Osteoblast (primary cell): ENCODE measurements at regions not wholly inside any gene's neighbourhood (a gene's known extent, or its start where the extent isn't known, plus 50 kb on each side); places are given as distances from the start of the nearest gene placed in this dataset.

Source experiments
- DNase-seq: peaks from one replicate; pipeline ENCODE4 v3.0.0; 2011; ENCODE audit warnings: low spot score, mixed read lengths; ENCODE audit not compliant: insufficient read length; ENCODE audit errors: missing footprints
- H2AFZ ChIP-seq: 2 replicates; pipeline ENCODE4 v1.6.0; 2011; ENCODE audit warnings: mild to moderate bottlenecking, low read length
- H3K27ac ChIP-seq: 2 replicates; pipeline ENCODE4 v1.5.1; 2011; ENCODE audit warnings: mild to moderate bottlenecking, low read depth, low read length, moderate library complexity
- H3K27me3 ChIP-seq: 2 replicates; pipeline ENCODE4 v1.6.0; 2012; ENCODE audit warnings: mild to moderate bottlenecking, control low read depth, inconsistent platforms, low read length, moderate library complexity; ENCODE audit not compliant: insufficient read depth
- H3K36me3 ChIP-seq: 2 replicates; pipeline ENCODE4 v1.5.1; 2011; ENCODE audit warnings: mild to moderate bottlenecking, low read length, control low read depth, moderate library complexity; ENCODE audit not compliant: insufficient read depth
- H3K4me1 ChIP-seq: 2 replicates; pipeline ENCODE4 v1.5.1; 2011; ENCODE audit warnings: mild to moderate bottlenecking, low read length, control low read depth, moderate library complexity; ENCODE audit not compliant: insufficient read depth
- H3K4me2 ChIP-seq: 2 replicates; pipeline ENCODE4 v1.6.0; 2011; ENCODE audit warnings: mild to moderate bottlenecking, low read length; ENCODE audit not compliant: insufficient read depth
- H3K4me3 ChIP-seq: fragments of 200-600 bp; sonication (generic); 3 replicates; pipeline ENCODE4 v1.5.1; 2012; ENCODE audit warnings: mild to moderate bottlenecking, low read length, inconsistent platforms; ENCODE audit not compliant: insufficient read depth
- H3K79me2 ChIP-seq: 2 replicates; pipeline ENCODE4 v1.6.0; 2012; ENCODE audit warnings: mild to moderate bottlenecking, low read length, control low read depth, inconsistent platforms; ENCODE audit not compliant: insufficient read depth
- H3K9me3 ChIP-seq: 2 replicates; pipeline ENCODE4 v1.5.1; 2011; ENCODE audit warnings: low read depth, low read length, control low read depth
- H4K20me1 ChIP-seq: 2 replicates; pipeline ENCODE4 v1.6.0; 2012; ENCODE audit warnings: mild to moderate bottlenecking, low read length, control low read depth; ENCODE audit not compliant: insufficient read depth
- TF ChIP-seq, protein P1 (sequence below): IDR thresholded peaks from 2 replicates; pipeline ENCODE4 v1.5.1; 2011; ENCODE audit warnings: mild to moderate bottlenecking, low read depth, low read length, moderate library complexity; ENCODE audit errors: extremely low read depth

DNA sequence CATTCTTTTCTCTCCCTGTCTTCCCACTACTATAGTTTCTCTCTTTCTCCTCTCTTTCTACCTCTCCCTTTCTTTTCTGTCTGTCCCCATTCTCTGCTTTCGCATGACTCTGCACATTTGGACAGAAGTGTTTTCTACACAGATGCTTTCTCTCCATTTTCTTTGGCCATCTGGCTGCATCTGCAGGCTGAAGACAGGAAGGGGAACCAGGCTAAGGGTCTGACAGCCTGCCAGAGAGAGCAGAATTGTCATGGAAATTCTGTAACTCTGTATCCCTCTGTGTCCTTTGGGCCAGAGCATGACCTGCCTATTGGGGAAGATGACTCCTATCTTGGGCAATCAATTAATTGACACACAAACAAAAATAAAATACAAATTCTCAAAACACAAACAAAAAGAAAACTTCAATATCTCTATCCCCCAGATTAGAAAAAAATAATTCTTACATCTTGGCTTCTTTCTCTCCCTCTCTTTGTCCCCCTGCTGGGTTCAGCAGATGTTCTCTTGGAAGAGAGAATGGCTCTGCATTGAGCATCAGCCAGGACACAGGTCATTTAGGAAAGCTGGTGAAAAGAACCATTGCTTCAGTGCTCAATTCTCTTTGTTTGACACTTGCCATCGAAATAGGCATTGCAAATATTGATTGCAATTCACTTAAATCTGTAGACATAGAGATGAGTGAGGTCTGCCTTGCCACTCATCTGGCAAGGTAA is 415.9 kb upstream of the KLF4 start:
- H4K20me1 ChIP-seq = no peaks in the 10 kb centered on the region
- no peak overlapping the region for H3K27ac ChIP-seq
- no peaks in the 10 kb centered on the region for H3K4me1 ChIP-seq
- no peaks in the 10 kb centered on the region for H3K79me2 ChIP-seq
- no peak overlapping the region for H3K4me2 ChIP-seq
- TF ChIP-seq, protein P1, sequence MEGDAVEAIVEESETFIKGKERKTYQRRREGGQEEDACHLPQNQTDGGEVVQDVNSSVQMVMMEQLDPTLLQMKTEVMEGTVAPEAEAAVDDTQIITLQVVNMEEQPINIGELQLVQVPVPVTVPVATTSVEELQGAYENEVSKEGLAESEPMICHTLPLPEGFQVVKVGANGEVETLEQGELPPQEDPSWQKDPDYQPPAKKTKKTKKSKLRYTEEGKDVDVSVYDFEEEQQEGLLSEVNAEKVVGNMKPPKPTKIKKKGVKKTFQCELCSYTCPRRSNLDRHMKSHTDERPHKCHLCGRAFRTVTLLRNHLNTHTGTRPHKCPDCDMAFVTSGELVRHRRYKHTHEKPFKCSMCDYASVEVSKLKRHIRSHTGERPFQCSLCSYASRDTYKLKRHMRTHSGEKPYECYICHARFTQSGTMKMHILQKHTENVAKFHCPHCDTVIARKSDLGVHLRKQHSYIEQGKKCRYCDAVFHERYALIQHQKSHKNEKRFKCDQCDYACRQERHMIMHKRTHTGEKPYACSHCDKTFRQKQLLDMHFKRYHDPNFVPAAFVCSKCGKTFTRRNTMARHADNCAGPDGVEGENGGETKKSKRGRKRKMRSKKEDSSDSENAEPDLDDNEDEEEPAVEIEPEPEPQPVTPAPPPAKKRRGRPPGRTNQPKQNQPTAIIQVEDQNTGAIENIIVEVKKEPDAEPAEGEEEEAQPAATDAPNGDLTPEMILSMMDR = no peak
- H3K9me3 ChIP-seq = no peaks in the 10 kb centered on the region
- H3K4me3 ChIP-seq = no peak overlapping the region
- H2AFZ ChIP-seq = no peak overlapping the region
- no peaks in the 10 kb centered on the region for H3K36me3 ChIP-seq
- peaks cover 3% of the 10 kb centered on the region for H3K27me3 ChIP-seq
- DNase-seq = no peak

DNA sequence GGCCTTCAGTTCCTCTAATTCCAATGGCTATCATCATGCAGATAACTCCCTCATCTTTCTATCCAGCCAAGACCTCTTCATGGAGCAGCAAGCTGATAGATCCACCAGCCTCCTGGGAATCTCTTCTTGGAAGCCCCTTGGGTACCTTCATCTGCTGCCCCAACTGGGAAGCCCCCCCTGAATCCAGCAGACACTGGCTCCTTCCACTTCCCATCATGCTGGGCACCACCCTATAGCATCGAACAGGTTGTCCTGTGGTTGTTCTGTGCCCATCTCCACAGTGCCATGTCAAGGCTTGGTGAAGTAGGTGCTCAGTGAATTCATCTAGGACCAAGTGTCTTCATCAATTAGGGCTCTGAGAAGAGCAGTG is 410.4 kb upstream of the KLF4 start:
- TF ChIP-seq, protein P1 = no peak
- no peaks in the 10 kb centered on the region for H3K9me3 ChIP-seq
- no peaks in the 10 kb centered on the region for H3K36me3 ChIP-seq
- H3K27ac ChIP-seq = no peak overlapping the region
- H4K20me1 ChIP-seq = no peaks in the 10 kb centered on the region
- DNase-seq = no peak
- H3K4me3 ChIP-seq = no peak overlapping the region
- H2AFZ ChIP-seq = no peak overlapping the region
- H3K4me1 ChIP-seq = no peaks in the 10 kb centered on the region
- H3K27me3 ChIP-seq = peaks cover 3% of the 10 kb centered on the region
- no peak overlapping the region for H3K4me2 ChIP-seq
- no peaks in the 10 kb centered on the region for H3K79me2 ChIP-seq

DNA sequence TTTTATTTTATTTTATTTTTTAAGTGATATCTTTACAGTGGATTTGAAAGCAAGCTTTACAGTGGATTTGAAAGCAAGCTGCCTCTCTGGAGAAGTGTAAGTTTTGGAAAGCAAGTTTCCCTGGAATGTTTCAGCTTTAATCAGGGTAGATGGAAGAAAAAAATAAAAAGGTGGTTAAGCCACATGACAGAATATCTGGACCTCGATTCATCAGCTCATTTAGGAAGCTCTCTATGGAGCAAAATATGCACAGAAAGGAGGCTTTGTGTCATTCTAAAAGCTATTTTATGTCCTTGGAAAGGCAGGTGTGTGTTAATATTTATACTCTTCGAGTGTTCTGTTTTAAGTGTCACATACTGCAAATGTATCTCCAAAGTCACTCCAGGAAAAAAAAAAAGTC is 409.2 kb upstream of the KLF4 start:
- peak; percentile 65 for DNase-seq
- Histone ChIP-seq H3K36me3 (no peaks in the 10 kb centered on the region), H2AFZ (peak overlapping the region; percentile 30), H3K4me1 (no peaks in the 10 kb centered on the region), H3K27ac (no peak overlapping the region), H3K27me3 (peaks cover 3% of the 10 kb centered on the region), H3K4me2 (peak overlapping the region; percentile 13), H3K79me2 (no peaks in the 10 kb centered on the region), H3K9me3 (no peaks in the 10 kb centered on the region), H3K4me3 (no peak overlapping the region), H4K20me1 (no peaks in the 10 kb centered on the region)
- TF ChIP-seq, protein P1 = no peak

DNA sequence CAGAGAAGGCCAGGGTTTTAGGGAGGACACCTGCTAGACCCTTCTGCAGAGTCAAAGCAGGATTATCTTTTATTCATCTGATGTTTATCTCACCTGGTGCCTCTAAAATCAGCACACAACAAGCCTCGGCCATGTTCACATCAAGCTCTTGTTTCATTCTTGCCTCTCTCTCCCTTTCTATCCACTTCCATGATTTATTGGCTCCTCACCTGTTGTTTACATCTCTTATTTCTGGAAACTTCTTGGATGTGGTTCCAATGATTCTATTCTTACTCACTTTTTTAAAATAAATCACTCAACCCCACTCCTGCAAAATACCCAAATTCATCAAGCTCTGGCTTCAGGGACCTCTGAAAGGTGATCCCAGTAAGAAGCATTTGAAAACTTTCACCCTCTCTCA is 407.0 kb upstream of the KLF4 start:
- H2AFZ ChIP-seq = no peak overlapping the region
- DNase-seq = no peak

More for the DNA sequence above, 407.0 kb upstream of the KLF4 start:
- H3K27ac ChIP-seq = no peak overlapping the region
- no peaks in the 10 kb centered on the region for H3K4me1 ChIP-seq
- H3K4me2 ChIP-seq = no peak overlapping the region
- peaks cover 3% of the 10 kb centered on the region for H3K27me3 ChIP-seq
- no peaks in the 10 kb centered on the region for H4K20me1 ChIP-seq
- no peak overlapping the region for H3K4me3 ChIP-seq
- no peaks in the 10 kb centered on the region for H3K79me2 ChIP-seq
- TF ChIP-seq, protein P1 = no peak
- H3K9me3 ChIP-seq = no peaks in the 10 kb centered on the region
- no peaks in the 10 kb centered on the region for H3K36me3 ChIP-seq
